Prostate gland (tissue), 2 donors: ENCODE measurements at regions not wholly inside any gene's neighbourhood (a gene's known extent, or its start where the extent isn't known, plus 50 kb on each side); places are given as distances from the start of the nearest gene placed in this dataset.

Experiments used
- CTCF ChIP-seq, 4 experiments: fragments of 200-600 bp in 2 of 4; fragments of 450-650 bp in 2 of 4; sonication (generic) in 2 of 4; IDR thresholded peaks; 1 replicate in 3 of 4; 2 replicates in 1 of 4; pipeline ENCODE4 v1.5.1; 2016 to 2019; ENCODE audit warnings: antibody characterized with exemption in 4 of 4, mild to moderate bottlenecking in 2 of 4, moderate library complexity in 2 of 4
- POLR2A ChIP-seq: fragments of 450-650 bp; IDR thresholded peaks from one replicate; pipeline ENCODE4 v1.6.1; 2016; ENCODE audit warnings: antibody characterized with exemption, mild to moderate bottlenecking
- POLR2AphosphoS5 ChIP-seq: sonication (generic); formaldehyde crosslinking; IDR thresholded peaks from one replicate; pipeline ENCODE4 v1.6.1; 2017; ENCODE audit warnings: antibody characterized with exemption

- TF ChIP-seq CTCF (IDR thresholded peaks at IDR 0.05) (no peak), POLR2A (no peak), POLR2AphosphoS5 (no peak)
These were observed 305.5 kb downstream of the FAT4 start for GRCh38 chr4:125620066-125620860.
